ENCODE measurements at regions not wholly inside any gene's neighbourhood (a gene's known extent, or its start where the extent isn't known, plus 50 kb on each side); places are given as distances from the start of the nearest gene placed in this dataset.
A peak's percentile ranks its signal among the peaks of the same experiment; 100 is the strongest.

- Histone ChIP-seq H3K27me3 (ENCODE audit: control insufficient read depth, insufficient read depth, low read length) (no peaks in the 10 kb centered on the region), H3K4me1 (ENCODE audit: control insufficient read depth, insufficient read depth, low read length) (peaks cover 45% of the 10 kb centered on the region), H3K9ac (ENCODE audit: low read depth, low read length) (peak overlapping the region; percentile 81), H3K4me2 (ENCODE audit: low read length) (peak overlapping the region; percentile 60), H3K4me3 (ENCODE audit: low read length) (no peak overlapping the region), H3K36me3 (ENCODE audit: insufficient read depth, low read length) (no peaks in the 10 kb centered on the region), H3K9me3 (replicated peaks; ENCODE audit: low read length) (no peaks in the 10 kb centered on the region)
These were observed 128.5 kb downstream of the DKK1 start for GRCh38 chr10:52442576-52442975.

- Histone ChIP-seq H3K9ac (ENCODE audit: low read depth, low read length) (peak overlapping the region; percentile 81), H3K4me2 (ENCODE audit: low read length) (peak overlapping the region; percentile 60), H3K4me1 (ENCODE audit: control insufficient read depth, insufficient read depth, low read length) (peaks cover 56% of the 10 kb centered on the region), H3K27me3 (ENCODE audit: control insufficient read depth, insufficient read depth, low read length) (no peaks in the 10 kb centered on the region), H3K4me3 (ENCODE audit: low read length) (peak overlapping the region; percentile 32), H3K36me3 (ENCODE audit: insufficient read depth, low read length) (no peaks in the 10 kb centered on the region), H3K9me3 (replicated peaks; ENCODE audit: low read length) (no peaks in the 10 kb centered on the region)
These were observed 129.6 kb downstream of the DKK1 start for GRCh38 chr10:52443419-52444388.

GRCh38 chr10:52446391-52446790 lies 132.3 kb downstream of the DKK1 start:
- H3K4me3 ChIP-seq (ENCODE audit: low read length): no peak overlapping the region
- H3K36me3 ChIP-seq (ENCODE audit: insufficient read depth, low read length): no peaks in the 10 kb centered on the region
- no peaks in the 10 kb centered on the region for H3K9me3 ChIP-seq (replicated peaks; ENCODE audit: low read length)
- peaks cover 66% of the 10 kb centered on the region for H3K4me1 ChIP-seq (ENCODE audit: control insufficient read depth, insufficient read depth, low read length)
- H3K9ac ChIP-seq (ENCODE audit: low read depth, low read length): no peak overlapping the region
- no peak overlapping the region for H3K4me2 ChIP-seq (ENCODE audit: low read length)
- H3K27me3 ChIP-seq (ENCODE audit: control insufficient read depth, insufficient read depth, low read length): no peaks in the 10 kb centered on the region

GRCh38 chr10:52447931-52448353 lies 133.9 kb downstream of the DKK1 start:
- no peak overlapping the region for H3K4me3 ChIP-seq (ENCODE audit: low read length)
- H3K4me2 ChIP-seq (ENCODE audit: low read length): no peak overlapping the region
- no peaks in the 10 kb centered on the region for H3K9me3 ChIP-seq (replicated peaks; ENCODE audit: low read length)
- H3K27me3 ChIP-seq (ENCODE audit: control insufficient read depth, insufficient read depth, low read length): no peaks in the 10 kb centered on the region
- H3K36me3 ChIP-seq (ENCODE audit: insufficient read depth, low read length): no peaks in the 10 kb centered on the region
- H3K4me1 ChIP-seq (ENCODE audit: control insufficient read depth, insufficient read depth, low read length): peaks cover 67% of the 10 kb centered on the region
- peak overlapping the region; percentile 6 for H3K9ac ChIP-seq (ENCODE audit: low read depth, low read length)

- Histone ChIP-seq H3K4me3 (ENCODE audit: low read length) (no peak overlapping the region), H3K4me2 (ENCODE audit: low read length) (no peak overlapping the region), H3K9ac (ENCODE audit: low read depth, low read length) (no peak overlapping the region), H3K27me3 (ENCODE audit: control insufficient read depth, insufficient read depth, low read length) (no peaks in the 10 kb centered on the region), H3K9me3 (replicated peaks; ENCODE audit: low read length) (no peaks in the 10 kb centered on the region), H3K36me3 (ENCODE audit: insufficient read depth, low read length) (no peaks in the 10 kb centered on the region), H3K4me1 (ENCODE audit: control insufficient read depth, insufficient read depth, low read length) (peaks cover 66% of the 10 kb centered on the region)
These were observed 136.7 kb downstream of the DKK1 start for GRCh38 chr10:52450762-52451291.

- no peaks in the 10 kb centered on the region for H3K27me3 ChIP-seq (ENCODE audit: control insufficient read depth, insufficient read depth, low read length)
- peaks cover 61% of the 10 kb centered on the region for H3K4me1 ChIP-seq (ENCODE audit: control insufficient read depth, insufficient read depth, low read length)
- no peaks in the 10 kb centered on the region for H3K9me3 ChIP-seq (replicated peaks; ENCODE audit: low read length)
- H3K4me3 ChIP-seq (ENCODE audit: low read length): no peak overlapping the region
- peak overlapping the region; percentile 49 for H3K9ac ChIP-seq (ENCODE audit: low read depth, low read length)
- H3K4me2 ChIP-seq (ENCODE audit: low read length): peak overlapping the region; percentile 32
- H3K36me3 ChIP-seq (ENCODE audit: insufficient read depth, low read length): no peaks in the 10 kb centered on the region
These were observed 137.7 kb downstream of the DKK1 start for GRCh38 chr10:52451817-52452216.

GRCh38 chr10:52452600-52453493 lies 138.8 kb downstream of the DKK1 start:
- Histone ChIP-seq H3K4me2 (ENCODE audit: low read length) (peak overlapping the region; percentile 32), H3K9ac (ENCODE audit: low read depth, low read length) (peak overlapping the region; percentile 44), H3K9me3 (replicated peaks; ENCODE audit: low read length) (no peaks in the 10 kb centered on the region), H3K27me3 (ENCODE audit: control insufficient read depth, insufficient read depth, low read length) (no peaks in the 10 kb centered on the region), H3K4me3 (ENCODE audit: low read length) (no peak overlapping the region), H3K4me1 (ENCODE audit: control insufficient read depth, insufficient read depth, low read length) (peaks cover 56% of the 10 kb centered on the region), H3K36me3 (ENCODE audit: insufficient read depth, low read length) (no peaks in the 10 kb centered on the region)

- Histone ChIP-seq H3K4me2 (ENCODE audit: low read length) (no peak overlapping the region), H3K4me1 (ENCODE audit: control insufficient read depth, insufficient read depth, low read length) (peaks cover 52% of the 10 kb centered on the region), H3K9me3 (replicated peaks; ENCODE audit: low read length) (no peaks in the 10 kb centered on the region), H3K9ac (ENCODE audit: low read depth, low read length) (no peak overlapping the region), H3K4me3 (ENCODE audit: low read length) (no peak overlapping the region), H3K27me3 (ENCODE audit: control insufficient read depth, insufficient read depth, low read length) (no peaks in the 10 kb centered on the region), H3K36me3 (ENCODE audit: insufficient read depth, low read length) (no peaks in the 10 kb centered on the region)
These were observed 139.4 kb downstream of the DKK1 start for GRCh38 chr10:52453501-52453900.

GRCh38 chr10:52454491-52454890 lies 140.4 kb downstream of the DKK1 start:
- Histone ChIP-seq H3K9ac (ENCODE audit: low read depth, low read length) (no peak overlapping the region), H3K36me3 (ENCODE audit: insufficient read depth, low read length) (no peaks in the 10 kb centered on the region), H3K4me3 (ENCODE audit: low read length) (no peak overlapping the region), H3K4me1 (ENCODE audit: control insufficient read depth, insufficient read depth, low read length) (peaks cover 55% of the 10 kb centered on the region), H3K4me2 (ENCODE audit: low read length) (peak overlapping the region; percentile 4), H3K9me3 (replicated peaks; ENCODE audit: low read length) (no peaks in the 10 kb centered on the region), H3K27me3 (ENCODE audit: control insufficient read depth, insufficient read depth, low read length) (no peaks in the 10 kb centered on the region)

- Histone ChIP-seq H3K27me3 (ENCODE audit: control insufficient read depth, insufficient read depth, low read length) (no peaks in the 10 kb centered on the region), H3K4me3 (ENCODE audit: low read length) (no peak overlapping the region), H3K9me3 (replicated peaks; ENCODE audit: low read length) (no peaks in the 10 kb centered on the region), H3K9ac (ENCODE audit: low read depth, low read length) (peak overlapping the region; percentile 10), H3K36me3 (ENCODE audit: insufficient read depth, low read length) (no peaks in the 10 kb centered on the region), H3K4me1 (ENCODE audit: control insufficient read depth, insufficient read depth, low read length) (peaks cover 59% of the 10 kb centered on the region), H3K4me2 (ENCODE audit: low read length) (no peak overlapping the region)
These were observed 141.0 kb downstream of the DKK1 start for GRCh38 chr10:52455098-52455497.

- Histone ChIP-seq H3K9ac (ENCODE audit: low read depth, low read length) (no peak overlapping the region), H3K4me2 (ENCODE audit: low read length) (peak overlapping the region; percentile 16), H3K4me3 (ENCODE audit: low read length) (no peak overlapping the region), H3K36me3 (ENCODE audit: insufficient read depth, low read length) (no peaks in the 10 kb centered on the region), H3K4me1 (ENCODE audit: control insufficient read depth, insufficient read depth, low read length) (peaks cover 34% of the 10 kb centered on the region), H3K27me3 (ENCODE audit: control insufficient read depth, insufficient read depth, low read length) (no peaks in the 10 kb centered on the region), H3K9me3 (replicated peaks; ENCODE audit: low read length) (no peaks in the 10 kb centered on the region)
These were observed 145.0 kb downstream of the DKK1 start for GRCh38 chr10:52459097-52459496.
